Keratinocyte (primary cell): ENCODE measurements at regions not wholly inside any gene's neighbourhood (a gene's known extent, or its start where the extent isn't known, plus 50 kb on each side); places are given as distances from the start of the nearest gene placed in this dataset.

Experiments
- DNase-seq: peaks from one replicate; pipeline ENCODE4 v3.0.0-alpha.2; 2011; ENCODE audit warnings: low read depth, missing footprints, low spot score
- FAIRE-seq: peaks from 2 replicates; lab custom pipeline; 2011; peaks lifted over from hg19 to GRCh38; lab: Jason Lieb, UNC
- H2AFZ ChIP-seq: 2 replicates; pipeline ENCODE4 v1.6.0; 2012; ENCODE audit warnings: low read length, control low read depth, inconsistent platforms; ENCODE audit not compliant: control insufficient read depth
- H3K27ac ChIP-seq: 2 replicates; pipeline ENCODE4 v1.5.1; 2011; ENCODE audit warnings: low read length; ENCODE audit not compliant: control insufficient read depth, insufficient read depth
- H3K27me3 ChIP-seq: 3 replicates; pipeline ENCODE4 v1.6.0; 2011; ENCODE audit warnings: low read length; ENCODE audit not compliant: control insufficient read depth, insufficient read depth; ENCODE audit errors: extremely low read depth
- H3K36me3 ChIP-seq, 2 experiments: 2 replicates in 1 of 2; 3 replicates in 1 of 2; pipeline ENCODE4 v1.5.1; 2011; ENCODE audit warnings: low read length in 2 of 2, mild to moderate bottlenecking in 1 of 2; ENCODE audit not compliant: control insufficient read depth in 2 of 2, insufficient read depth in 2 of 2; ENCODE audit errors: extremely low read depth in 1 of 2
- H3K4me1 ChIP-seq: 3 replicates; pipeline ENCODE4 v1.5.1; 2011; ENCODE audit warnings: low read length; ENCODE audit not compliant: control insufficient read depth, insufficient read depth; ENCODE audit errors: extremely low read depth
- H3K4me2 ChIP-seq: 3 replicates; pipeline ENCODE4 v1.6.0; 2011; ENCODE audit warnings: low read depth, low read length; ENCODE audit not compliant: control insufficient read depth, insufficient read depth; ENCODE audit errors: extremely low read depth
- H3K4me3 ChIP-seq, 3 experiments: fragments of 200-600 bp in 1 of 3; sonication (generic) in 1 of 3; 2 replicates in 2 of 3; 3 replicates in 1 of 3; pipeline ENCODE4 v1.5.1; 2011 to 2016; ENCODE audit warnings: low read length in 3 of 3, mild to moderate bottlenecking in 3 of 3, control low read depth in 2 of 3, inconsistent platforms in 1 of 3, low read depth in 1 of 3, mixed read lengths in 1 of 3, mixed run types in 1 of 3, moderate library complexity in 1 of 3; ENCODE audit not compliant: control insufficient read depth in 2 of 3, insufficient read depth in 2 of 3; ENCODE audit errors: extremely low read depth in 1 of 3
- H3K79me2 ChIP-seq: 2 replicates; pipeline ENCODE4 v1.6.0; 2012; ENCODE audit warnings: low read length; ENCODE audit not compliant: control insufficient read depth, insufficient read depth
- H3K9ac ChIP-seq: 3 replicates; pipeline ENCODE4 v1.6.0; 2011; ENCODE audit warnings: low read length; ENCODE audit not compliant: control insufficient read depth, insufficient read depth; ENCODE audit errors: extremely low read depth
- H3K9me1 ChIP-seq: 3 replicates; pipeline ENCODE4 v1.6.0; 2011; ENCODE audit warnings: low read length; ENCODE audit not compliant: control insufficient read depth, insufficient read depth; ENCODE audit errors: extremely low read depth
- H3K9me3 ChIP-seq: 2 replicates; pipeline ENCODE4 v1.5.1; 2012; ENCODE audit warnings: low read depth, low read length; ENCODE audit not compliant: control insufficient read depth
- H4K20me1 ChIP-seq: 3 replicates; pipeline ENCODE4 v1.6.0; 2011; ENCODE audit warnings: low read length; ENCODE audit not compliant: control insufficient read depth, insufficient read depth; ENCODE audit errors: extremely low read depth
- CTCF ChIP-seq, 3 experiments: IDR thresholded peaks in 1 of 3; conservative IDR thresholded peaks in 1 of 3; optimal IDR thresholded peaks in 1 of 3; 2 replicates in 2 of 3; 3 replicates in 1 of 3; pipeline versions ENCODE3 to v1.5.1; 2011; ENCODE audit warnings: low read length in 3 of 3, mild to moderate bottlenecking in 3 of 3, moderate library complexity in 2 of 3, control low read depth in 1 of 3, inconsistent platforms in 1 of 3; ENCODE audit not compliant: insufficient read depth in 2 of 3; ENCODE audit errors: extremely low read depth in 1 of 3
- EZH2 ChIP-seq: IDR thresholded peaks from one replicate; pipeline ENCODE4 v1.6.1; 2012; ENCODE audit warnings: inconsistent platforms, mild to moderate bottlenecking, low read length, moderate library complexity
- dilution Hi-C: fragments of 300-500 bp; cut with MboI; formaldehyde crosslinking; loops from one replicate; pipeline ENCODE4 v1.7.0; 2020; ENCODE audit warnings: low sequenced_read_pairs; ENCODE audit not compliant: extremely low pct_ligation_motif_present

DNA sequence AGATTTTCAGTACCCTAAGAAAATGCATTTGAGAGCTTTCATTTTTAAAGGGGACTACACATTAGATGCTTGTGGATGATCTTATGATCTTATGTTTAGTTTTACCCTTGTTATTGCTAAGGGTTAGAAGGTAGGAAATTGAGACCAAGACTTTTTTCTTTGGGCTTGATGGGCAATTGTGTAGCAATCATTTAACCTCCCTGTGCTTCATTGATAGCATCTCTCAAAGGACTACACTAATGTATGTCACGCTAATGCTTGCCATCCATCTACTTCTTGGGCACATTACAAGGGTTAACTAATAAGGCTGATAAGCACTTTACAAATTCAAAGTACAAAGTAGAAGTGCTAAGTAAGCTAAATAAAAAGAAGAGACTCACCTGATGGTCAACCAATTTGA, 189.3 kb upstream of the LRP1B start:
- H3K79me2 ChIP-seq: no peaks in the 10 kb centered on the region
- H3K9me3 ChIP-seq: no peaks in the 10 kb centered on the region
- H3K9ac ChIP-seq: no peak overlapping the region
- dilution Hi-C loops: no loop called here
- H3K4me2 ChIP-seq: no peak overlapping the region
- H3K27ac ChIP-seq: no peak overlapping the region
- no peaks in the 10 kb centered on the region for H3K9me1 ChIP-seq
- H3K36me3 ChIP-seq: no peaks in the 10 kb centered on the region
- FAIRE-seq (no peak), DNase-seq (no peak)
- no peak for TF ChIP-seq EZH2
- no peaks in the 10 kb centered on the region for H3K4me1 ChIP-seq
- no peak overlapping the region for H3K4me3 ChIP-seq
- no peaks in the 10 kb centered on the region for H4K20me1 ChIP-seq
- no peaks in the 10 kb centered on the region for H3K27me3 ChIP-seq
- H2AFZ ChIP-seq: no peak overlapping the region

DNA sequence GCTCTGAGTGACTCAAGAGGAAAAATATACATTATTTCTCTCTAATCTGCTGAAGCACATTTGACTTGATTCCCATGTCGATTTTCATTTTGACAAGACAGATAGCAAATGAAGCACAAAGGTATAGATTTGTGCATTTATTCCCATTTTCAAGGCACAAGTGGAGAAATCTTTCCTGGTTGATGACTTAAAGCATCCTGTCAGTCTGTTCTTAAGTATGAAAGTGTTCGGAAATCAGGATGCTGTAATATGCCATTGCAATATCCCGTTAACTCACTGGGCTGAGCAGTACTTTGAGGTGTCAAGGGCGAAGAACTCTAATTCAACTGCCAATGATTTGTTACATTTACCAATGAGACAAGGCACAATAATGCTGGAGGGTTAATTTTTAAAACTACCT, 185.2 kb upstream of the LRP1B start:
- no peak overlapping the region for H2AFZ ChIP-seq
- dilution Hi-C loops: no loop called here

More for the DNA sequence above, 185.2 kb upstream of the LRP1B start:
- Histone ChIP-seq H3K79me2 (no peaks in the 10 kb centered on the region), H3K9ac (no peak overlapping the region), H3K9me1 (no peaks in the 10 kb centered on the region), H3K36me3 (no peaks in the 10 kb centered on the region), H3K9me3 (no peaks in the 10 kb centered on the region), H3K27ac (no peak overlapping the region), H3K4me2 (no peak overlapping the region), H3K4me3 (no peak overlapping the region), H3K27me3 (no peaks in the 10 kb centered on the region), H4K20me1 (no peaks in the 10 kb centered on the region), H3K4me1 (no peaks in the 10 kb centered on the region)
- DNase-seq: no peak
- TF ChIP-seq EZH2 (no peak), CTCF (optimal IDR thresholded peaks at IDR 0.05 in 1 of 3, IDR thresholded peaks at IDR 0.05 in 1 of 3, conservative IDR thresholded peaks at IDR 0.05 in 1 of 3; ENCODE audit: extremely low read depth in 1 of 3, insufficient read depth in 2 of 3, low read length in 3 of 3) (no peak)
- no peak for FAIRE-seq
